Mammary epithelial cell (primary cell): ENCODE measurements at regions not wholly inside any gene's neighbourhood (a gene's known extent, or its start where the extent isn't known, plus 50 kb on each side); places are given as distances from the start of the nearest gene placed in this dataset.

Source experiments
- EZH2 ChIP-seq: IDR thresholded peaks from 2 replicates; pipeline ENCODE4 v1.6.1; 2012; ENCODE audit warnings: low read length, inconsistent platforms, borderline replicate concordance
- TF ChIP-seq, protein P1 (sequence below), 2 donors: IDR thresholded peaks in 1 of 2; conservative IDR thresholded peaks in 1 of 2; 2 replicates each; pipeline ENCODE4 v1.5.1; 2011 to 2012; ENCODE audit warnings: inconsistent platforms in 2 of 2, low read length in 2 of 2, mild to moderate bottlenecking in 2 of 2, control low read depth in 1 of 2, low read depth in 1 of 2; ENCODE audit not compliant: insufficient read depth in 1 of 2; ENCODE audit errors: extremely low read depth in 1 of 2

DNA sequence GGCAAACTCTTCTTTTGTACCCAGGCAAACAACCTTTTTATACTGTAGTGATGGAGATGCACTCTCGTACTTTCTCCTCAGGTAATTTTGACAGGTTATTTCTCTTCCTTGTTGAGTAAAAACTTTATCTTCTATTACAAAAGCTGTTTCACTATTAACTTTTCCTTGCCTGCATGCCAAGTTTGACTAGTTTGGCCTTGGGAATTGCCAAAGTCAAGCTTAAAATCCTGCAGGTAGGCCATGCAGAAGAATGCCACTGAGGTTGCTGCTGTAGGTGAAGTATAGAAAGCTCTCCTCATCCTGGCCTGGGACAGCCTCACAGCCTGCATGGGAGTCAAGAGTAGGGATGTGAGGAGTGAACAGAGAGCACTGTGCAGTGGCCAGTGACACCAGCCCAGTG, 1293.5 kb upstream of the CHAC2 start:
- TF ChIP-seq, protein P1, sequence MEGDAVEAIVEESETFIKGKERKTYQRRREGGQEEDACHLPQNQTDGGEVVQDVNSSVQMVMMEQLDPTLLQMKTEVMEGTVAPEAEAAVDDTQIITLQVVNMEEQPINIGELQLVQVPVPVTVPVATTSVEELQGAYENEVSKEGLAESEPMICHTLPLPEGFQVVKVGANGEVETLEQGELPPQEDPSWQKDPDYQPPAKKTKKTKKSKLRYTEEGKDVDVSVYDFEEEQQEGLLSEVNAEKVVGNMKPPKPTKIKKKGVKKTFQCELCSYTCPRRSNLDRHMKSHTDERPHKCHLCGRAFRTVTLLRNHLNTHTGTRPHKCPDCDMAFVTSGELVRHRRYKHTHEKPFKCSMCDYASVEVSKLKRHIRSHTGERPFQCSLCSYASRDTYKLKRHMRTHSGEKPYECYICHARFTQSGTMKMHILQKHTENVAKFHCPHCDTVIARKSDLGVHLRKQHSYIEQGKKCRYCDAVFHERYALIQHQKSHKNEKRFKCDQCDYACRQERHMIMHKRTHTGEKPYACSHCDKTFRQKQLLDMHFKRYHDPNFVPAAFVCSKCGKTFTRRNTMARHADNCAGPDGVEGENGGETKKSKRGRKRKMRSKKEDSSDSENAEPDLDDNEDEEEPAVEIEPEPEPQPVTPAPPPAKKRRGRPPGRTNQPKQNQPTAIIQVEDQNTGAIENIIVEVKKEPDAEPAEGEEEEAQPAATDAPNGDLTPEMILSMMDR (conservative IDR thresholded peaks at IDR 0.05 in 1 of 2, IDR thresholded peaks at IDR 0.05 in 1 of 2; ENCODE audit: extremely low read depth in 1 of 2, insufficient read depth in 1 of 2, low read depth in 1 of 2, low read length in 2 of 2) = no peak
- no peak for TF ChIP-seq EZH2
